NT2/D1 (cell line): ENCODE measurements at regions not wholly inside any gene's neighbourhood (a gene's known extent, or its start where the extent isn't known, plus 50 kb on each side); places are given as distances from the start of the nearest gene placed in this dataset.

ENCODE experiments used
- SUZ12 ChIP-seq: IDR thresholded peaks from 2 replicates; pipeline ENCODE4 v1.6.1; 2011; ENCODE audit not compliant: insufficient read length, insufficient read depth; ENCODE audit errors: extremely low read depth
- ZNF274 ChIP-seq: IDR thresholded peaks from 2 replicates; pipeline ENCODE4 v1.6.1; 2011; ENCODE audit warnings: mild to moderate bottlenecking, low read depth, low read length

DNA sequence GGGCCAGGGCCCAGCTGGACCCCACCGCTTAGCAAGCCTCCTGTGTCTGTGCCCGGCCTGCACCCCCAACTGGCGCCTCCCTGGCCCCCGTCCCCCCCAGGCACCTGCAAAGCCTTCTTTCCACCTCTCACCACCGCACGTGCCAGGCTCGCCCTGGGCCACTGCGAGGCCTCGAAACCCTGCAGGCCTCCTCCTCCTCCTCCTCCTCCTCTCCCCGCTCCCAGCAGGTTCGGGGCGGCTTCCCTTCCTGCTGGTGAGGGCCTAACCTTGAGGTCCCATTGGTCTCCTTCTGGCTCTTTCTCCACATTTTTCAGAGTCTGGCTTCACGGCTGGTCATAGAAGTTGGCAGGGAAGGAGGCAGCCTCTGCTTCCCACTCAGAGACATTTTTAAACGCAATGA lies 76.8 kb upstream of the GATA5 start:
- TF ChIP-seq ZNF274, result no peak
- no peak for TF ChIP-seq SUZ12
